ENCODE measurements at regions not wholly inside any gene's neighbourhood (a gene's known extent, or its start where the extent isn't known, plus 50 kb on each side); places are given as distances from the start of the nearest gene placed in this dataset.

DNA sequence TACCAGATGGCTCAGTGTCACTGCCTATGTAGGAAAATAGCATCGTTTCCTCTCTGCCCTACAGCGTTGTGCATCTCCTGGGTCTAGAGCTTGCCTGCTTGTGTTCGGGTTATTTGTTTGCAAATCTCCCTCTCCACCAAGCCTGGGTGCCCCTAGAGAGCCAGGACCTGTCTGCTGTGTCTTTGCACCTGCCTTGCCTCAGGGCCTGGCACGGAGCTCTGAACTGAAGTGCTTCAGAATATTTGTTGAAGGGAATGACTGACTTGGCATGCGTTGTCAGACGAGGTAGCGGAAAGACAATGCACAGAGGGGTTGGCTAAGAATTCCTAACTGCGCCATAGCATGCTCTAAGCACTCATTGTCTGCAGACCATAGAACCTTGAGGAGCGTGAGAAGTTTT, 263.4 kb downstream of the FGF9 start:
- in situ Hi-C loops (cut with HindIII; ENCODE audit: low pct_unique_long_range_greater_than_20kb, low sequenced_read_pairs): no loop called here
- CTCF ChIA-PET: no interaction called here
- Histone ChIP-seq H3K27ac (ENCODE audit: low read length) (no peak overlapping the region), H3K9me3 (ENCODE audit: control insufficient read depth, insufficient read depth, low read depth, low read length) (no peaks in the 10 kb centered on the region), H3K36me3 (ENCODE audit: control insufficient read depth, insufficient read depth, low read length) (no peaks in the 10 kb centered on the region), H3K4me3 (ENCODE audit: low read depth in 2 of 2, low read length in 2 of 2) (no peak overlapping the region), H3K27me3 (ENCODE audit: control insufficient read depth, insufficient read depth, low read length) (no peaks in the 10 kb centered on the region), H3K4me1 (ENCODE audit: control insufficient read depth, insufficient read depth, low read length) (no peaks in the 10 kb centered on the region)
- BruUV-seq (replicated peaks): no TSS peak
- POLR2A ChIA-PET: no interaction called here
- DNase-seq (ENCODE audit: low read depth, low spot score) (no peak), ATAC-seq (no peak)
- TF ChIP-seq, protein P1, sequence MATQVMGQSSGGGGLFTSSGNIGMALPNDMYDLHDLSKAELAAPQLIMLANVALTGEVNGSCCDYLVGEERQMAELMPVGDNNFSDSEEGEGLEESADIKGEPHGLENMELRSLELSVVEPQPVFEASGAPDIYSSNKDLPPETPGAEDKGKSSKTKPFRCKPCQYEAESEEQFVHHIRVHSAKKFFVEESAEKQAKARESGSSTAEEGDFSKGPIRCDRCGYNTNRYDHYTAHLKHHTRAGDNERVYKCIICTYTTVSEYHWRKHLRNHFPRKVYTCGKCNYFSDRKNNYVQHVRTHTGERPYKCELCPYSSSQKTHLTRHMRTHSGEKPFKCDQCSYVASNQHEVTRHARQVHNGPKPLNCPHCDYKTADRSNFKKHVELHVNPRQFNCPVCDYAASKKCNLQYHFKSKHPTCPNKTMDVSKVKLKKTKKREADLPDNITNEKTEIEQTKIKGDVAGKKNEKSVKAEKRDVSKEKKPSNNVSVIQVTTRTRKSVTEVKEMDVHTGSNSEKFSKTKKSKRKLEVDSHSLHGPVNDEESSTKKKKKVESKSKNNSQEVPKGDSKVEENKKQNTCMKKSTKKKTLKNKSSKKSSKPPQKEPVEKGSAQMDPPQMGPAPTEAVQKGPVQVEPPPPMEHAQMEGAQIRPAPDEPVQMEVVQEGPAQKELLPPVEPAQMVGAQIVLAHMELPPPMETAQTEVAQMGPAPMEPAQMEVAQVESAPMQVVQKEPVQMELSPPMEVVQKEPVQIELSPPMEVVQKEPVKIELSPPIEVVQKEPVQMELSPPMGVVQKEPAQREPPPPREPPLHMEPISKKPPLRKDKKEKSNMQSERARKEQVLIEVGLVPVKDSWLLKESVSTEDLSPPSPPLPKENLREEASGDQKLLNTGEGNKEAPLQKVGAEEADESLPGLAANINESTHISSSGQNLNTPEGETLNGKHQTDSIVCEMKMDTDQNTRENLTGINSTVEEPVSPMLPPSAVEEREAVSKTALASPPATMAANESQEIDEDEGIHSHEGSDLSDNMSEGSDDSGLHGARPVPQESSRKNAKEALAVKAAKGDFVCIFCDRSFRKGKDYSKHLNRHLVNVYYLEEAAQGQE (IDR thresholded peaks at IDR 0.05; ENCODE audit: insufficient read depth in 1 of 2, low read depth in 2 of 2, low read length in 1 of 2): no peak
- TF ChIP-seq SIN3A (IDR thresholded peaks at IDR 0.05; ENCODE audit: borderline replicate concordance, insufficient read depth, low read depth, low read length): no peak
- intact Hi-C loops (cut with micrococcal nuclease; ENCODE audit: unreplicated experiment): no loop called here

DNA sequence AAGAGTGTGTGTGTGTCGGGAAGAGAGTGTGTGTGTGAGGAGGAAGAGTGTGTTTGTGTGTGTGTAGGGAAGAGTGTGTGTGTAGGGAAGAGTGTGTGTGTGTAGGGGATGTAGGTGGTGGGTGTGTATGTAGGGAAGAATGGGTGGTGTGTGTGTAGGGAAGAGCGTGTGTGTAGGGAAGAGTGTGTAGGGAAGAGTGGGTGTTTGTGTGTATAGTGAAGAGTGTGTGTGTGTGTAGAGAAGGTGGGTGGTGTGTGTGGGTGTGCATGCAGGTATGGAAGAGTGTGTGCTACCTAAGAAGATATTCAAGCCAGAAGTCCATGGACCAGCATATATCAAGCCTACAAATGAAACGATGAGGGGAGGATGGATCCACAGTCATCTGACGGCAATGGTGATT, 265.8 kb downstream of the FGF9 start:
- no peak for DNase-seq (ENCODE audit: low read depth, low spot score)
- CTCF ChIA-PET: no interaction called here
- Histone ChIP-seq H3K4me3 (ENCODE audit: low read depth in 2 of 2, low read length in 2 of 2) (no peak overlapping the region), H3K9me3 (ENCODE audit: control insufficient read depth, insufficient read depth, low read depth, low read length) (no peaks in the 10 kb centered on the region), H3K4me1 (ENCODE audit: control insufficient read depth, insufficient read depth, low read length) (no peaks in the 10 kb centered on the region), H3K27ac (ENCODE audit: low read length) (no peak overlapping the region), H3K27me3 (ENCODE audit: control insufficient read depth, insufficient read depth, low read length) (no peaks in the 10 kb centered on the region), H3K36me3 (ENCODE audit: control insufficient read depth, insufficient read depth, low read length) (no peaks in the 10 kb centered on the region)
- intact Hi-C loops (cut with micrococcal nuclease; ENCODE audit: unreplicated experiment): no loop called here
- POLR2A ChIA-PET: no interaction called here
- no TSS peak for BruUV-seq (replicated peaks)
- ATAC-seq: no peak
- TF ChIP-seq SIN3A (IDR thresholded peaks at IDR 0.05; ENCODE audit: borderline replicate concordance, insufficient read depth, low read depth, low read length): no peak
- TF ChIP-seq TCF7L2 (IDR thresholded peaks at IDR 0.05; ENCODE audit: low read depth, low read length): no peak
- TF ChIP-seq POLR2AphosphoS5 (IDR thresholded peaks at IDR 0.05; ENCODE audit: low read depth, low read length): no peak
- TF ChIP-seq, protein P1 (IDR thresholded peaks at IDR 0.05; ENCODE audit: insufficient read depth in 1 of 2, low read depth in 2 of 2, low read length in 1 of 2): no peak
- TF ChIP-seq, protein P2, sequence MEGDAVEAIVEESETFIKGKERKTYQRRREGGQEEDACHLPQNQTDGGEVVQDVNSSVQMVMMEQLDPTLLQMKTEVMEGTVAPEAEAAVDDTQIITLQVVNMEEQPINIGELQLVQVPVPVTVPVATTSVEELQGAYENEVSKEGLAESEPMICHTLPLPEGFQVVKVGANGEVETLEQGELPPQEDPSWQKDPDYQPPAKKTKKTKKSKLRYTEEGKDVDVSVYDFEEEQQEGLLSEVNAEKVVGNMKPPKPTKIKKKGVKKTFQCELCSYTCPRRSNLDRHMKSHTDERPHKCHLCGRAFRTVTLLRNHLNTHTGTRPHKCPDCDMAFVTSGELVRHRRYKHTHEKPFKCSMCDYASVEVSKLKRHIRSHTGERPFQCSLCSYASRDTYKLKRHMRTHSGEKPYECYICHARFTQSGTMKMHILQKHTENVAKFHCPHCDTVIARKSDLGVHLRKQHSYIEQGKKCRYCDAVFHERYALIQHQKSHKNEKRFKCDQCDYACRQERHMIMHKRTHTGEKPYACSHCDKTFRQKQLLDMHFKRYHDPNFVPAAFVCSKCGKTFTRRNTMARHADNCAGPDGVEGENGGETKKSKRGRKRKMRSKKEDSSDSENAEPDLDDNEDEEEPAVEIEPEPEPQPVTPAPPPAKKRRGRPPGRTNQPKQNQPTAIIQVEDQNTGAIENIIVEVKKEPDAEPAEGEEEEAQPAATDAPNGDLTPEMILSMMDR (IDR thresholded peaks at IDR 0.05): no peak
- in situ Hi-C loops (cut with HindIII; ENCODE audit: low pct_unique_long_range_greater_than_20kb, low sequenced_read_pairs): no loop called here
